Trophoblast cell (in vitro differentiated cells and primary cell): ENCODE measurements at regions not wholly inside any gene's neighbourhood (a gene's known extent, or its start where the extent isn't known, plus 50 kb on each side); places are given as distances from the start of the nearest gene placed in this dataset.

Source experiments
- DNase-seq, 2 donors: peaks; one replicate each; pipeline ENCODE4 v3.0.0-alpha.2; 2016
- H2AFZ ChIP-seq: 2 replicates; pipeline ENCODE4 v1.6.1; 2013; ENCODE audit warnings: low read length, moderate library complexity, mild to moderate bottlenecking; ENCODE audit not compliant: insufficient read depth, poor library complexity
- H2AK5ac ChIP-seq: 2 replicates; pipeline ENCODE4 v1.6.1; 2013; ENCODE audit warnings: mild to moderate bottlenecking, low read length
- H2BK120ac ChIP-seq: 2 replicates; pipeline ENCODE4 v1.6.1; 2013; ENCODE audit warnings: low read length, mild to moderate bottlenecking, moderate library complexity; ENCODE audit not compliant: insufficient read depth, poor library complexity
- H2BK12ac ChIP-seq: 2 replicates; pipeline ENCODE4 v1.6.1; 2013; ENCODE audit warnings: mild to moderate bottlenecking, low read length, moderate library complexity
- H2BK5ac ChIP-seq: 2 replicates; pipeline ENCODE4 v1.6.1; 2013; ENCODE audit warnings: low read length, low read depth, moderate library complexity, mild to moderate bottlenecking; ENCODE audit not compliant: poor library complexity
- H3K14ac ChIP-seq: 2 replicates; pipeline ENCODE4 v1.6.1; 2013; ENCODE audit warnings: mild to moderate bottlenecking, low read length
- H3K18ac ChIP-seq: 2 replicates; pipeline ENCODE4 v1.6.1; 2013; ENCODE audit warnings: mild to moderate bottlenecking, low read length
- H3K23ac ChIP-seq: 2 replicates; pipeline ENCODE4 v1.6.1; 2013; ENCODE audit warnings: low read length
- H3K27ac ChIP-seq: 2 replicates; pipeline ENCODE4 v1.5.1; 2013; ENCODE audit warnings: low read depth, mild to moderate bottlenecking, inconsistent platforms, low read length, moderate library complexity
- H3K27me3 ChIP-seq: 2 replicates; pipeline ENCODE4 v1.6.1; 2013; ENCODE audit warnings: inconsistent platforms, mild to moderate bottlenecking, low read length, moderate library complexity; ENCODE audit not compliant: insufficient read depth
- H3K36me3 ChIP-seq, 2 experiments: 1 replicate in 1 of 2; 2 replicates in 1 of 2; pipeline ENCODE4 v1.6.1; 2013; ENCODE audit warnings: low read length in 2 of 2, mild to moderate bottlenecking in 2 of 2, moderate library complexity in 1 of 2; ENCODE audit not compliant: insufficient read depth in 2 of 2, control insufficient read depth in 1 of 2
- H3K4ac ChIP-seq: 2 replicates; pipeline ENCODE4 v1.6.1; 2013; ENCODE audit warnings: low read depth, mild to moderate bottlenecking, low read length, moderate library complexity
- H3K4me1 ChIP-seq, 2 experiments: 1 replicate in 1 of 2; 2 replicates in 1 of 2; pipeline ENCODE4 v1.6.1; 2013; ENCODE audit warnings: low read length in 2 of 2, mild to moderate bottlenecking in 2 of 2, moderate library complexity in 1 of 2; ENCODE audit not compliant: insufficient read depth in 2 of 2, control insufficient read depth in 1 of 2
- H3K4me2 ChIP-seq: 2 replicates; pipeline ENCODE4 v1.6.1; 2013; ENCODE audit warnings: inconsistent platforms, mild to moderate bottlenecking, low read length, moderate library complexity
- H3K4me3 ChIP-seq: 2 replicates; pipeline ENCODE4 v1.5.1; 2013; ENCODE audit warnings: mild to moderate bottlenecking, low read depth, low read length, inconsistent platforms
- H3K79me1 ChIP-seq: one replicate; pipeline ENCODE4 v1.6.1; 2013; ENCODE audit warnings: low read length
- H3K79me2 ChIP-seq: 2 replicates; pipeline ENCODE4 v1.6.1; 2013; ENCODE audit warnings: low read length, mild to moderate bottlenecking; ENCODE audit not compliant: control insufficient read depth, insufficient read depth, poor library complexity
- H3K9ac ChIP-seq: 2 replicates; pipeline ENCODE4 v1.6.1; 2013; ENCODE audit warnings: mild to moderate bottlenecking, low read length
- H3K9me3 ChIP-seq: 2 replicates; pipeline ENCODE4 v1.6.1; 2013; ENCODE audit warnings: low read depth, mild to moderate bottlenecking, control low read depth, inconsistent platforms, low read length; ENCODE audit not compliant: insufficient read depth
- H4K12ac ChIP-seq: 2 replicates; pipeline ENCODE4 v1.6.1; 2013; ENCODE audit warnings: low read depth, mild to moderate bottlenecking, low read length, moderate library complexity
- H4K8ac ChIP-seq: 2 replicates; pipeline ENCODE4 v1.6.1; 2013; ENCODE audit warnings: low read depth, mild to moderate bottlenecking, low read length, moderate library complexity
- H4K91ac ChIP-seq: one replicate; pipeline ENCODE4 v1.6.1; 2013; ENCODE audit warnings: low read depth, mild to moderate bottlenecking, low read length, moderate library complexity
- WGBS: extraction: QIAGEN DNeasy Blood & Tissue Kit; methylation state at CpG from one replicate; pipeline ENCODE4 v1.1.7; 2013; ENCODE audit warnings: missing lambda C conversion rate; ENCODE audit not compliant: insufficient read length, insufficient coverage; ENCODE audit errors: extremely low coverage; 5-methylcytosine and 5-hydroxymethylcytosine counted together

DNA sequence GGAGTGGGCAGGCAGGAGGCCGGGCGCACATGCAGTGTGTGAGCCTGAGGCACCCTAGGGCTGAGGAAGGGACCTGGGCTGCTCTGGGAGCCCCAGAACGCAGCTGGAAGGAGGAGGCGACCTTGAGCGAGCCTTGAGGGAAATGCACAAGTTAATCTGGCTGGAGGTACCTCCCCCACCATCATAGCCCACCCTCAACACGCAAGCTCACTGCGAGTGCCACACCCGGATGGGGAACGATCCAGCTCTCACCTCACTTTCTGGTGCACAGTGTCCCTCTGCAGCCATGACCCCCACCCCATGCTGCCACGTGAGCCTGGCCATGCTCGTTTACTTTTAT is 162.4 kb upstream of the PPP2R2D start:
- Histone ChIP-seq H3K9ac (no peak overlapping the region), H3K4me3 (peak overlapping the region; percentile 1), H3K18ac (no peak overlapping the region)

DNA sequence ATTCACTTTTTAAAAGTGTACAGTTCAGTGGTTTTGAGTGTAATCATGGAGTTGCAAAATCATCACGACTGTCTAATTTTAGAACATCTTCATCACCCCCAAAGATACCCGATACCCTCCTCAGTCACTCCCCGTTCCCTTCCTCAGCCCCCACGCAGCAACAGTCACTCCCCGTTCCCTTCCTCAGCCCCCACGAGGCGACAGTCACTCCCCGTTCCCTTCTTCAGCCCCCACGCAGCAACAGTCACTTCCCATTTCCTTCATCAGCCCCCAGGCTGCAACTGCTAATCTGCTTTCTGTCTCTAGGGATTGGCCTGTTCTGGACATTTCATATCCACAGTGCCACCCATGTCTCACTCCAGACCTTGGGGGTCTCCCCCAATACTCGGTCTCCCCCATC is 161.6 kb upstream of the PPP2R2D start:
- no peak overlapping the region for H4K8ac ChIP-seq
- no peak overlapping the region for H2AFZ ChIP-seq
- H4K91ac ChIP-seq, result no peak overlapping the region
- H2BK12ac ChIP-seq, result no peak overlapping the region
- no peaks in the 10 kb centered on the region for H3K27me3 ChIP-seq
- H3K27ac ChIP-seq, result no peak overlapping the region
- WGBS, result no CpG with 5 or more reads among the region's 10 CpGs
- H3K79me2 ChIP-seq, result no peaks in the 10 kb centered on the region
- no peak overlapping the region for H2BK120ac ChIP-seq
- peaks cover 3% of the 10 kb centered on the region for H3K9me3 ChIP-seq
- no peak overlapping the region for H3K4ac ChIP-seq
- no peak overlapping the region for H3K23ac ChIP-seq
- H2BK5ac ChIP-seq, result no peak overlapping the region
- no peaks in the 10 kb centered on the region for H3K79me1 ChIP-seq
- H3K4me2 ChIP-seq, result no peak overlapping the region
- no peak overlapping the region for H2AK5ac ChIP-seq
- no peak overlapping the region for H3K4me3 ChIP-seq
- H3K36me3 ChIP-seq, result no peaks in the 10 kb centered on the region
- H4K12ac ChIP-seq, result no peak overlapping the region
- DNase-seq, result no peak
- H3K18ac ChIP-seq, result no peak overlapping the region
- no peak overlapping the region for H3K9ac ChIP-seq
- H3K4me1 ChIP-seq, result peaks cover 3% of the 10 kb centered on the region in 2 experiments
- no peak overlapping the region for H3K14ac ChIP-seq

More for the DNA sequence above, 162.4 kb upstream of the PPP2R2D start:
- no peak overlapping the region for H3K23ac ChIP-seq
- no peak overlapping the region for H4K12ac ChIP-seq
- H2AK5ac ChIP-seq, result no peak overlapping the region
- H3K4me1 ChIP-seq, result peaks cover under 1 to 2% of the 10 kb centered on the region in 2 experiments
- H2BK120ac ChIP-seq, result no peak overlapping the region
- H3K9me3 ChIP-seq, result peaks cover 5% of the 10 kb centered on the region
- H3K14ac ChIP-seq, result no peak overlapping the region
- no CpG with 5 or more reads among the region's 11 CpGs for WGBS
- no peak overlapping the region for H3K27ac ChIP-seq
- no peaks in the 10 kb centered on the region for H3K27me3 ChIP-seq
- H2AFZ ChIP-seq, result no peak overlapping the region
- H3K4me2 ChIP-seq, result no peak overlapping the region
- no peak overlapping the region for H2BK12ac ChIP-seq
- DNase-seq, result no peak
- H4K8ac ChIP-seq, result no peak overlapping the region
- no peaks in the 10 kb centered on the region for H3K79me2 ChIP-seq
- H4K91ac ChIP-seq, result no peak overlapping the region
- H3K4ac ChIP-seq, result no peak overlapping the region
- H2BK5ac ChIP-seq, result no peak overlapping the region
- no peaks in the 10 kb centered on the region for H3K36me3 ChIP-seq
- H3K79me1 ChIP-seq, result no peaks in the 10 kb centered on the region

DNA sequence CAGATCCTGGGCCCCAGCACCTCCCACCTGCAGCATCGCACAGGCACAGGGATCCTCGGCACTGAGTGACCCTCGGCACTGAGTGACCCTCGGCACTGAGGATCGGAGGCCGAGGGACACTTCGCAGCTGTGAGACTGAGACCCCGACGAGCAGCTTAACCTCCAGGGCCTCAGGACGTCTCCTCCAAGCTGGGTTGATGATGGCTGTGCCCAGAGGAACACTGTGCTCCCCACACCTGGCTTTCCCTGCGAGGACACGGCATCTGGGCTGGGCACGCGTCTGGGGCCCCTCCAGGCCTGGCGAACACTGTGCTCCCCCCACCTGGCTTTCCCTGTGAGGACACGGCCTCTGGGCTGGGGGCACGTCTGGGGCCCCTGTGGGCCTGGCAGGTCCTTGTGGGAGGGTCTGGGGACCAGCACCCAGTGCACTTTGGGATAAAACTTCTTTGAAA is 158.3 kb upstream of the PPP2R2D start:
- H2BK12ac ChIP-seq, result no peak overlapping the region
- no peak overlapping the region for H3K18ac ChIP-seq
- no peak overlapping the region for H3K9ac ChIP-seq
- H2BK120ac ChIP-seq, result no peak overlapping the region
- H2AFZ ChIP-seq, result no peak overlapping the region
- H2BK5ac ChIP-seq, result no peak overlapping the region
- no peak for DNase-seq
- no peak overlapping the region for H2AK5ac ChIP-seq
- H3K79me1 ChIP-seq, result no peaks in the 10 kb centered on the region
- peaks cover 10% of the 10 kb centered on the region for H3K9me3 ChIP-seq
- no peaks in the 10 kb centered on the region for H3K36me3 ChIP-seq
- peaks cover 3% of the 10 kb centered on the region in 2 experiments for H3K4me1 ChIP-seq
- no peak overlapping the region for H3K4me2 ChIP-seq
- no peak overlapping the region for H4K91ac ChIP-seq
- peak overlapping the region; percentile 43 for H3K4me3 ChIP-seq
- H4K8ac ChIP-seq, result no peak overlapping the region
- H3K79me2 ChIP-seq, result no peaks in the 10 kb centered on the region
- no peak overlapping the region for H3K23ac ChIP-seq
- H3K14ac ChIP-seq, result no peak overlapping the region
- no peak overlapping the region for H4K12ac ChIP-seq
- H3K27me3 ChIP-seq, result no peaks in the 10 kb centered on the region
- H3K27ac ChIP-seq, result no peak overlapping the region
- no CpG with 5 or more reads among the region's 17 CpGs for WGBS
- no peak overlapping the region for H3K4ac ChIP-seq

DNA sequence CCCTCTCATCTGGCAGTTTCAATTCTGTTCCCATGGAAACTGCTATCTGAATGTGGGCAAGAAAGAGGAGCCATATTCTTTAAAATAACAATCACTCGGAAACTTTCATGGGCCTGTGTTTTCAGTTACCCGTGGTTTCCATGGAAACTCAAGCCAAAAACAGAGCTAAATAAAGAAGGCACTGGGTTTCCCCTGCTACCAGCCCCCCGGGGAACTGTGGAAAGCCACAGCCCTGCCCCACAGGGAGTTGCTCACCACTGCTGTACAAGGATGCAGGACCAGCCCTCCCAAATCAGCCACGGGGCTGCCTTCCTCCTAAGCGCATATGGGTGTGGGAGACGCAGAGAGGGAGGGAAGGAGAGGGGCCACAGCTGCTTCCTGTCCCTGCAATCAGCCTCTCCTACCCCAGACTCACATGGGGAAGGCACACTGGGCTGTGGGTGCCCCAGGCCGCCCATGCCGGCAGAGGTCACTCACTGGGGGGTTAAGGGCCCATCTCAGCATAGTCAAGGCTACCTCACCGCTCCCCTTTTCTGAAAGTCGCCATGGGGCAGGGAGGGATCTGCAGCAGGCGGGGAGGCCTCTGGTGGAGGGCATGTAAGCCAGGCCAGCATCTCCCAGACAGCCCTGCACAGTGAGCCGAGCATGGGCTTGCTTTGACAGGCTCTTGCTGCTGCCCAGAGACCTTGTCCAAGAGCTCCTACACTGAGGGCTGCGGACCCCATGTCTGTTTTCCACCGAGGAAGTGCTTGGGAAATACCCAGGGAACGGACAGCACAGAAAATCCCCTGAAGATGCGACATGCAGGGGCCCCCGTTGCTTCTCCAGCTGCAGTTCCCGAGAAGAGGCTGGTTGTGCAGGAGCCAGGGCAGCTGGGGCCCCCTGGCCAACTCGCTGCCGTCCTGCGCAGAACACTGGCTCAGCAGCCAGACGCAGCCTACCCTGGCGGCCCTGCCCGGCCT is 157.3 kb upstream of the PPP2R2D start:
- Histone ChIP-seq H3K4me2 (no peak overlapping the region), H4K8ac (peak overlapping the region; percentile 19), H2AK5ac (no peak overlapping the region), H3K79me2 (no peaks in the 10 kb centered on the region), H3K9ac (no peak overlapping the region), H2BK120ac (no peak overlapping the region), H3K9me3 (peaks cover 12% of the 10 kb centered on the region), H3K23ac (no peak overlapping the region), H2BK5ac (no peak overlapping the region), H3K18ac (no peak overlapping the region), H3K79me1 (no peaks in the 10 kb centered on the region), H4K91ac (no peak overlapping the region), H3K4ac (no peak overlapping the region), H2AFZ (no peak overlapping the region), H3K14ac (no peak overlapping the region), H3K27me3 (no peaks in the 10 kb centered on the region), H2BK12ac (no peak overlapping the region), H3K27ac (no peak overlapping the region), H3K36me3 (no peaks in the 10 kb centered on the region), H4K12ac (no peak overlapping the region), H3K4me3 (no peak overlapping the region), H3K4me1 (peaks cover 3 to 7% of the 10 kb centered on the region in 2 experiments)
- DNase-seq, result no peak
- whole genome bisulfite sequencing, result no CpG with 5 or more reads among the region's 24 CpGs
